SK-N-SH (cell line): ENCODE measurements at regions not wholly inside any gene's neighbourhood (a gene's known extent, or its start where the extent isn't known, plus 50 kb on each side); places are given as distances from the start of the nearest gene placed in this dataset.
A peak's percentile ranks its signal among the peaks of the same experiment; 100 is the strongest.

Experiments
- CTCF ChIA-PET: fragments of 300-600, 350-600 bp; formaldehyde crosslinking; extraction: SDS; loops from one replicate; lab custom pipeline; 2021; lab: Yijun Ruan, JAX
- POLR2A ChIA-PET: fragments of 350-600 bp; sonication (Branson Sonifier 250); formaldehyde crosslinking; extraction: SDS; loops from one replicate; lab custom pipeline; 2020; ENCODE audit warnings: antibody characterized with exemption, inconsistent platforms; lab: Yijun Ruan, JAX
- DNase-seq: peaks from one replicate; pipeline ENCODE4 v3.0.0; 2012
- H2AFZ ChIP-seq: fragments of 200-600 bp; sonication (generic); 2 replicates; pipeline ENCODE4 v1.8.1; 2016; ENCODE audit warnings: antibody characterized with exemption, mild to moderate bottlenecking, low read depth
- H3F3A ChIP-seq: fragments of 200-600 bp; sonication (generic); replicated peaks from 2 replicates; pipeline ENCODE3; 2016; ENCODE audit warnings: antibody characterized with exemption, mild to moderate bottlenecking; ENCODE audit not compliant: insufficient read depth
- H3K27ac ChIP-seq, 2 experiments: fragments of 200-500 bp in 1 of 2; fragments of 200-600 bp in 1 of 2; sonication (Bioruptor generic) in 1 of 2; sonication (generic), shearing (Covaris generic) in 1 of 2; 2 replicates each; pipeline versions ENCODE4 v1.5.1 to v1.6.1; 2014 to 2016; ENCODE audit warnings: low read depth in 2 of 2, inconsistent platforms in 1 of 2, low read length in 1 of 2, mild to moderate bottlenecking in 1 of 2, mixed read lengths in 1 of 2
- H3K27me3 ChIP-seq: fragments of 200-600 bp; sonication (generic), shearing (Covaris generic); 2 replicates; pipeline ENCODE4 v1.6.1; 2016; ENCODE audit warnings: mixed run types; ENCODE audit not compliant: insufficient read depth
- H3K36me3 ChIP-seq, 2 experiments: fragments of 200-500 bp in 1 of 2; fragments of 200-600 bp in 1 of 2; sonication (Bioruptor generic) in 1 of 2; sonication (generic) in 1 of 2; replicated peaks in 1 of 2; 2 replicates each; pipeline versions ENCODE3 to v1.5.1; 2014 to 2016; ENCODE audit warnings: low read length in 1 of 2, mild to moderate bottlenecking in 1 of 2; ENCODE audit not compliant: insufficient read depth in 2 of 2, control insufficient read depth in 1 of 2
- H3K4me1 ChIP-seq, 2 experiments: fragments of 200-500 bp in 1 of 2; fragments of 200-600 bp in 1 of 2; sonication (Bioruptor generic) in 1 of 2; sonication (generic), shearing (Covaris generic) in 1 of 2; 2 replicates each; pipeline versions ENCODE4 v1.5.1 to v1.6.1; 2014 to 2016; ENCODE audit warnings: low read depth in 1 of 2, low read length in 1 of 2, mixed run types in 1 of 2; ENCODE audit not compliant: insufficient read depth in 2 of 2, control insufficient read depth in 1 of 2
- H3K4me2 ChIP-seq: fragments of 200-600 bp; sonication (generic), shearing (Covaris generic); 2 replicates; pipeline ENCODE4 v1.6.1; 2017; ENCODE audit warnings: mixed run types
- H3K4me3 ChIP-seq, 2 experiments: fragments of 200-500 bp in 1 of 2; fragments of 200-600 bp in 1 of 2; sonication (Bioruptor generic) in 1 of 2; sonication (generic), shearing (Covaris generic) in 1 of 2; 2 replicates each; pipeline versions ENCODE4 v1.5.1 to v1.8.1; 2014 to 2016; ENCODE audit warnings: low read depth in 2 of 2, inconsistent platforms in 1 of 2, low read length in 1 of 2, mild to moderate bottlenecking in 1 of 2, mixed read lengths in 1 of 2, moderate library complexity in 1 of 2
- H3K79me2 ChIP-seq: fragments of 200-600 bp; sonication (generic); 2 replicates; pipeline ENCODE4 v1.8.1; 2017; ENCODE audit warnings: mild to moderate bottlenecking; ENCODE audit not compliant: insufficient read depth
- H3K9ac ChIP-seq: fragments of 200-600 bp; sonication (generic); 2 replicates; pipeline ENCODE4 v1.6.1; 2017; ENCODE audit warnings: mixed run types
- H3K9me2 ChIP-seq: fragments of 200-600 bp; sonication (generic); 2 replicates; pipeline ENCODE4 v1.6.1; 2017; ENCODE audit warnings: mixed run types
- H3K9me3 ChIP-seq: fragments of 200-600 bp; sonication (generic); 2 replicates; pipeline ENCODE4 v1.6.1; 2017; ENCODE audit warnings: mixed run types, mild to moderate bottlenecking, moderate library complexity
- H4K20me1 ChIP-seq: fragments of 200-600 bp; sonication (generic); 2 replicates; pipeline ENCODE4 v1.6.1; 2017; ENCODE audit warnings: mild to moderate bottlenecking, mixed run types; ENCODE audit not compliant: insufficient read depth
- CHD2 ChIP-seq: fragments of 150-350 bp; IDR thresholded peaks from 2 replicates; pipeline ENCODE4 v1.6.1; 2018; ENCODE audit warnings: low read length; ENCODE audit not compliant: partially characterized antibody
- ELF1 ChIP-seq: IDR thresholded peaks from 2 replicates; pipeline ENCODE4 v1.4.0; 2012
- EP300 ChIP-seq, 2 experiments: IDR thresholded peaks; 2 replicates each; pipeline versions ENCODE4 v1.4.0 to v1.6.1; 2012; ENCODE audit warnings: borderline replicate concordance in 1 of 2, low read depth in 1 of 2, low read length in 1 of 2
- JUND ChIP-seq: IDR thresholded peaks from 2 replicates; pipeline ENCODE4 v1.4.0; 2012
- NFIC ChIP-seq: IDR thresholded peaks from 2 replicates; pipeline ENCODE4 v1.4.0; 2012; ENCODE audit warnings: borderline replicate concordance
- NRF1 ChIP-seq: IDR thresholded peaks from 2 replicates; pipeline ENCODE4 v1.6.1; 2012; ENCODE audit warnings: low read depth, mild to moderate bottlenecking, low read length
- PBX3 ChIP-seq: IDR thresholded peaks from 2 replicates; pipeline ENCODE4; 2012
- POLR2AphosphoS5 ChIP-seq: IDR thresholded peaks from 2 replicates; pipeline ENCODE4 v1.6.1; 2012; ENCODE audit warnings: low read depth, low read length
- RFX5 ChIP-seq: IDR thresholded peaks from 2 replicates; pipeline ENCODE4 v1.6.1; 2012; ENCODE audit warnings: mild to moderate bottlenecking, improper control_type of control experiment, low read length
- SIN3A ChIP-seq: IDR thresholded peaks from 2 replicates; pipeline ENCODE4 v1.6.1; 2012; ENCODE audit warnings: low read depth, mild to moderate bottlenecking, low read length, moderate library complexity, borderline replicate concordance
- TAF1 ChIP-seq: IDR thresholded peaks from 2 replicates; pipeline ENCODE4 v1.6.1; 2012; ENCODE audit warnings: low read depth, mild to moderate bottlenecking, low read length, moderate library complexity, borderline replicate concordance
- TCF12 ChIP-seq: IDR thresholded peaks from 2 replicates; pipeline ENCODE4 v1.4.0; 2012
- TEAD4 ChIP-seq: IDR thresholded peaks from 2 replicates; pipeline ENCODE4 v1.4.0; 2012; ENCODE audit warnings: mild to moderate bottlenecking, borderline replicate concordance; ENCODE audit not compliant: insufficient read depth
- USF2 ChIP-seq: fragments of 150-350 bp; IDR thresholded peaks from 2 replicates; pipeline ENCODE4 v1.6.1; 2017; ENCODE audit warnings: antibody characterized with exemption, low read length, low read depth, borderline replicate concordance
- YY1 ChIP-seq: IDR thresholded peaks from 2 replicates; pipeline ENCODE4 v1.4.0; 2012; ENCODE audit warnings: low read depth, mild to moderate bottlenecking
- WGBS: methylation state at CpG from one replicate; pipeline ENCODE4 v1.1.6; 2017; ENCODE audit warnings: low lambda C conversion rate; 5-methylcytosine and 5-hydroxymethylcytosine counted together
- TF ChIP-seq, protein P1 (sequence below): IDR thresholded peaks from 2 replicates; pipeline ENCODE4 v1.6.1; 2012; ENCODE audit warnings: mild to moderate bottlenecking, low read depth, low read length, moderate library complexity

DNA sequence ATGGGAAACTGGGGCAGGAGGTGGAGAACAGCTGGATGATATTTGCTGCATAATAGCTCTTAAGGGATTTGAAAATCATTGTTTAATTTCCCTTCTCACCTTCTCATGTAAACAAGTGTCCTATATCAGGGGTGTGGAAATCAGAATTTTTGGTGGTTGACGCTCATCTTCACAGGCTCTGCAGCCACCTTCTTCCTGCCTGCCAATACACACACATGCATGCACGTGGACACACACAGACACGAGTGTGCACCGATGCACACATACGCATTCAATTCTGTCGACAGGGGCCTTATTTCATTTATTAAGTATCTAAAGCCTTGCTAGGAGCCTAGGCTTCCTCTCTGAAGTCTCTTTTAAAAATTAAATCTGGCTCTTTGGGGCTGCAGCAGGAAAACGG, 349.4 kb upstream of the NCAM1 start:
- H3K27me3 ChIP-seq = no peaks in the 10 kb centered on the region
- CTCF ChIA-PET = interaction anchor here (1.0 to 1.5 kb wide), 2 partner anchors 180 to 678 kb away, joined by 3 to 7 read pairs; no protein-coding TSS in a partner anchor
- H3K4me3 ChIP-seq = no peak overlapping the region
- H3K79me2 ChIP-seq = no peaks in the 10 kb centered on the region
- H3K36me3 ChIP-seq = no peaks in the 10 kb centered on the region
- H3K4me1 ChIP-seq = peaks cover 36 to 58% of the 10 kb centered on the region in 2 experiments
- H4K20me1 ChIP-seq = no peaks in the 10 kb centered on the region
- H2AFZ ChIP-seq = no peak overlapping the region
- no peaks in the 10 kb centered on the region for H3K9me2 ChIP-seq
- no peaks in the 10 kb centered on the region for H3K9me3 ChIP-seq
- peak overlapping the region; percentile 59 for H3K4me2 ChIP-seq
- DNase-seq = no peak
- peaks cover 18% of the 10 kb centered on the region for H3F3A ChIP-seq
- peak overlapping the region; percentile 96 to 97 for H3K27ac ChIP-seq
- peak overlapping the region; percentile 17; the same call in 1 of the 2 replicates for H3K9ac ChIP-seq
- no peak for TF ChIP-seq RFX5
- TF ChIP-seq TCF12 = no peak
- TF ChIP-seq POLR2AphosphoS5 = no peak
- TF ChIP-seq TAF1 = no peak
- TF ChIP-seq JUND = no peak
- no peak for TF ChIP-seq CHD2
- TF ChIP-seq YY1 = no peak
- no peak for TF ChIP-seq SIN3A
- TF ChIP-seq NFIC = no peak
- no peak for TF ChIP-seq EP300 (IDR thresholded peaks at IDR 0.05; ENCODE audit: borderline replicate concordance in 1 of 2, low read depth in 1 of 2, low read length in 1 of 2)
- TF ChIP-seq PBX3 = no peak
- TF ChIP-seq USF2 = no peak
- TF ChIP-seq NRF1 = no peak
- TF ChIP-seq, protein P1, sequence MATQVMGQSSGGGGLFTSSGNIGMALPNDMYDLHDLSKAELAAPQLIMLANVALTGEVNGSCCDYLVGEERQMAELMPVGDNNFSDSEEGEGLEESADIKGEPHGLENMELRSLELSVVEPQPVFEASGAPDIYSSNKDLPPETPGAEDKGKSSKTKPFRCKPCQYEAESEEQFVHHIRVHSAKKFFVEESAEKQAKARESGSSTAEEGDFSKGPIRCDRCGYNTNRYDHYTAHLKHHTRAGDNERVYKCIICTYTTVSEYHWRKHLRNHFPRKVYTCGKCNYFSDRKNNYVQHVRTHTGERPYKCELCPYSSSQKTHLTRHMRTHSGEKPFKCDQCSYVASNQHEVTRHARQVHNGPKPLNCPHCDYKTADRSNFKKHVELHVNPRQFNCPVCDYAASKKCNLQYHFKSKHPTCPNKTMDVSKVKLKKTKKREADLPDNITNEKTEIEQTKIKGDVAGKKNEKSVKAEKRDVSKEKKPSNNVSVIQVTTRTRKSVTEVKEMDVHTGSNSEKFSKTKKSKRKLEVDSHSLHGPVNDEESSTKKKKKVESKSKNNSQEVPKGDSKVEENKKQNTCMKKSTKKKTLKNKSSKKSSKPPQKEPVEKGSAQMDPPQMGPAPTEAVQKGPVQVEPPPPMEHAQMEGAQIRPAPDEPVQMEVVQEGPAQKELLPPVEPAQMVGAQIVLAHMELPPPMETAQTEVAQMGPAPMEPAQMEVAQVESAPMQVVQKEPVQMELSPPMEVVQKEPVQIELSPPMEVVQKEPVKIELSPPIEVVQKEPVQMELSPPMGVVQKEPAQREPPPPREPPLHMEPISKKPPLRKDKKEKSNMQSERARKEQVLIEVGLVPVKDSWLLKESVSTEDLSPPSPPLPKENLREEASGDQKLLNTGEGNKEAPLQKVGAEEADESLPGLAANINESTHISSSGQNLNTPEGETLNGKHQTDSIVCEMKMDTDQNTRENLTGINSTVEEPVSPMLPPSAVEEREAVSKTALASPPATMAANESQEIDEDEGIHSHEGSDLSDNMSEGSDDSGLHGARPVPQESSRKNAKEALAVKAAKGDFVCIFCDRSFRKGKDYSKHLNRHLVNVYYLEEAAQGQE = no peak
- no peak for TF ChIP-seq TEAD4
- no peak for TF ChIP-seq ELF1
- POLR2A ChIA-PET = no interaction called here
- 77% methylated on average over 7 of the region's 7 CpGs for WGBS
